Activated naive CD8-positive, alpha-beta T cell treated with anti-CD3 and anti-CD28 coated beads, Interleukin-2, amount 10 ng/mL, durations not matched to agents 7 days and 5 days (primary cell): ENCODE measurements at regions not wholly inside any gene's neighbourhood (a gene's known extent, or its start where the extent isn't known, plus 50 kb on each side); places are given as distances from the start of the nearest gene placed in this dataset.
A peak's percentile ranks its signal among the peaks of the same experiment; 100 is the strongest.

Experiments used
- ATAC-seq: fragments of 150-1000 bp; cut with Tn5 transposase; one replicate; pipeline ENCODE4 v1.10.0; 2021; ENCODE audit warnings: low read depth, moderate library complexity
- POLR2A ChIA-PET: fragments of 350-600 bp; sonication (Branson Sonifier 250); formaldehyde crosslinking; loops from one replicate; lab custom pipeline; 2021; ENCODE audit warnings: antibody characterized with exemption; lab: Charles Lee
- DNase-seq: peaks from one replicate; pipeline ENCODE4 v3.0.0; 2021
- H3K27ac Mint-ChIP-seq: one replicate; pipeline ENCODE4 v1.8.0; 2022; ENCODE audit warnings: mild to moderate bottlenecking, mixed read lengths
- H3K27me3 Mint-ChIP-seq: one replicate; pipeline ENCODE4 v1.8.0; 2022; ENCODE audit warnings: mild to moderate bottlenecking, moderate library complexity, mixed read lengths
- H3K36me3 Mint-ChIP-seq: one replicate; pipeline ENCODE4 v1.8.0; 2021; ENCODE audit warnings: mild to moderate bottlenecking, mixed read lengths
- H3K4me1 Mint-ChIP-seq: one replicate; pipeline ENCODE4 v1.8.0; 2021; ENCODE audit warnings: mixed read lengths
- H3K4me3 Mint-ChIP-seq: one replicate; pipeline ENCODE4 v1.8.0; 2022; ENCODE audit warnings: mild to moderate bottlenecking, moderate library complexity, mixed read lengths
- H3K9me3 Mint-ChIP-seq: one replicate; pipeline ENCODE4 v1.8.0; 2021; ENCODE audit warnings: mixed read lengths

DNA sequence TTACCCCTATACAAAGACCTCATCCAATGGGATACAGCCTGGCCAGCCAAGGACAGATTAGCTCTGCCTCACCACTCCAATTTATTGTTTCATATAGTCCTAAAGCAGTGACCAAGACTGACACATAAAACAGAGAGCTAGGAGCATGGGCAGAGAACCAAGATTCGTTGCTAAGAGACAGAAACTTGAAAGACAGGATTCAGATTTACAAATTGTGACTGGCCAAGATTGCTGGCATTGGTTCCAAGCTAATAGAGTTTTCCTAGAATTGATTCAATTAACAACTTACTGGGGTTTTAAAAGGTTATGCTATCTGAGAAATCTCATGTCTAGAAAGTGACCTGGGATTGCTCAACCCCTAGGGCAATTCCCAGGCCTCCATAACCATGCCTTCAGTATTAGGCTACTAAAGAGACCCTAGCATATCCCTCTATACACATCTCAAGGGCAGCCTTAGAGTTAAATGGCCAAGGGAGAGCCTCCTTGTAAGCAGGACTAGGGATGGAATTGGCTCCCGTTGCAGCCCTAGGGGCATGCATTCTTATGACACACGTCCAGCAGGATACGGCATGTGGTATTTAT is 75.6 kb downstream of the ICOS start:
- Mint-ChIP-seq H3K36me3 (peaks cover 19% of the 10 kb centered on the region), H3K27ac (no peak overlapping the region), H3K4me1 (peaks cover 11% of the 10 kb centered on the region), H3K4me3 (no peak overlapping the region), H3K9me3 (peaks cover 13% of the 10 kb centered on the region), H3K27me3 (no peaks in the 10 kb centered on the region)
- no peak for ATAC-seq
- no peak for DNase-seq
- POLR2A ChIA-PET = no interaction called here

DNA sequence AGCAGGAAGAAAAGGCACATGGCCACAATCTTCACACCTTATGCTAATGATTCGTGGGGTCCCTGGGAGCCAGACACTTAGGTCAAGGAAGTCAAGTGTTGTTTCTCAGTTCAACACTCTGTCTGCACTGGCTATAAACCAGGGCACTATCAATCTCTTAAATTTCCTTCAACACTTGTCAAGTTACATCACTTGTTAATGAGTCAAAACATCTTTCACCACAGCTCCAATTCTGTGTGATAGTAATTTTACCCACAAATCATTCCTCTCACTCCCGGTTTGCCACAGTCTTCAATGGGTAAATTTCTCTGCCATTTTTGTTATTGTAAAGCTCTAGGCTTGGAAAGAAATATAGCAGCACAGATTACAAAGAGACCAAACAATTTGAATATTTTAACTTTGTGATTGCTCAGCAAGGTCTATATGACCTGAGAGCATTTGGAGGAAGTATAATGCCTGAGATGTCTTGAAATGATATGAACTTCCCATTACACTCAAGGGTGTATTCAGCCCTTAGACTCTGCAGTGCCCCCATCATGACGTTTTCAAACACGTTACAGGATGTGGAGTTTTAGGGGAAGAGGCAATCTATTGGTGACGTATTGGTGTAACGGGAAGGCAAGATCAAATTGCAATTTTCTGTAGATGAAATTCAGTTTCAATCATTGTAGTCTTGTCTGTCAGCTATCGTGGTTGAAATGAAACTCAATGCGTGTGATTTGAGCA is 78.7 kb downstream of the ICOS start:
- DNase-seq = no peak
- H3K27ac Mint-ChIP-seq = no peak overlapping the region
- H3K9me3 Mint-ChIP-seq = peaks cover 9% of the 10 kb centered on the region
- POLR2A ChIA-PET = no interaction called here
- H3K27me3 Mint-ChIP-seq = no peaks in the 10 kb centered on the region
- H3K36me3 Mint-ChIP-seq = peaks cover 8% of the 10 kb centered on the region
- peaks cover 10% of the 10 kb centered on the region for H3K4me1 Mint-ChIP-seq
- ATAC-seq = no peak
- no peak overlapping the region for H3K4me3 Mint-ChIP-seq

GRCh38 chr2:204018717-204019116 is 82.2 kb downstream of the ICOS start:
- no peak overlapping the region for H3K27ac Mint-ChIP-seq
- H3K9me3 Mint-ChIP-seq = peaks cover 9% of the 10 kb centered on the region
- no peak for DNase-seq
- H3K36me3 Mint-ChIP-seq = peaks cover 8% of the 10 kb centered on the region
- no peaks in the 10 kb centered on the region for H3K27me3 Mint-ChIP-seq
- no peak overlapping the region for H3K4me3 Mint-ChIP-seq
- no peak for ATAC-seq
- POLR2A ChIA-PET = no interaction called here
- peaks cover 9% of the 10 kb centered on the region for H3K4me1 Mint-ChIP-seq

DNA sequence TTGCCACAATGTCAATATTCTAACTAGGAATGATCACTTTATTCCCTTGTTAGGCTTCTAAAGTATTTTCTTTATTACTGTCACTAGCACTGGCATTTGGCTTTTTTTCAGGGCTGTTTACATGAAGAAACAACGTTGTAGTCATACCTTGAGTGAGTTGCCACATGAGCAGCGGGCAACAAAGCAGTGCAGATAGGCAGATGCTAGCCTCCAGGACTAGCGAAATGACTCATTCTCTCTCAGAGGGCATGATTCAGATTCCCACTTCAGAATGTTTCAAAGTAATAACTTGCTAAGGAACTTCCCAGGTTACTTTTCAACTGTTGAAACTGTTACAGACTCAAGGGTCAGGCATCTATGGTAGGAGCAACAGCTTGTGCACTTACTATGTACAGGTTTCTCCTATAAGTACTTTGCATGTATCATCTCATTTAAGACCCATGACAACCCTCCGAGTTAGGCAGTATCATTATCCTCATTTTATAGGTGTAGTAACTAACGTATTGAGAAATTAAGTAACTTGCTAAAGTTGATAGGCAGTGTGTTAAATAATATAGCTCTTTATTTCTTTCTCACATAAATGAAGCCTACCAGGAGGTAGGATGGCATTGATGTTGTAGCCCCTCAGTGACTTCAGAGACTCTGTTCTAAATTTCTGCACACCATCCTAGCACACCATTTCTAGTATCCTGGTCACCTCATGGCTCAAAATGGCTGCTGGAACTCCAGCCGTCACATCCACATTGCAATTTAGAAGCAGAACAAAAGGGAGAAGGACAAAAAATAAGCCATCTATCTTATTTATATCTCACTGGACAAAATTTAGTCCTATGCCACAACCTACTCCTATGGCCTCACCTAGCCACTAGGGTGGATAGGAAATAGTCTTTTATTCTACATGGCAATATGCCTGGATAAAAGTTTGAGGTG is 83.3 kb downstream of the ICOS start:
- DNase-seq (no peak), ATAC-seq (no peak)
- peaks cover 8% of the 10 kb centered on the region for H3K9me3 Mint-ChIP-seq
- H3K36me3 Mint-ChIP-seq = peaks cover 8% of the 10 kb centered on the region
- H3K27me3 Mint-ChIP-seq = no peaks in the 10 kb centered on the region
- H3K27ac Mint-ChIP-seq = no peak overlapping the region
- POLR2A ChIA-PET = no interaction called here
- peaks cover 12% of the 10 kb centered on the region for H3K4me1 Mint-ChIP-seq
- H3K4me3 Mint-ChIP-seq = no peak overlapping the region

GRCh38 chr2:204021290-204022081 is 84.9 kb downstream of the ICOS start:
- ATAC-seq (no peak), DNase-seq (no peak)
- no peak overlapping the region for H3K4me3 Mint-ChIP-seq
- peaks cover 4% of the 10 kb centered on the region for H3K9me3 Mint-ChIP-seq
- H3K4me1 Mint-ChIP-seq = peaks cover 13% of the 10 kb centered on the region
- peaks cover 5% of the 10 kb centered on the region for H3K36me3 Mint-ChIP-seq
- H3K27ac Mint-ChIP-seq = no peak overlapping the region
- no peaks in the 10 kb centered on the region for H3K27me3 Mint-ChIP-seq
- POLR2A ChIA-PET = no interaction called here

DNA sequence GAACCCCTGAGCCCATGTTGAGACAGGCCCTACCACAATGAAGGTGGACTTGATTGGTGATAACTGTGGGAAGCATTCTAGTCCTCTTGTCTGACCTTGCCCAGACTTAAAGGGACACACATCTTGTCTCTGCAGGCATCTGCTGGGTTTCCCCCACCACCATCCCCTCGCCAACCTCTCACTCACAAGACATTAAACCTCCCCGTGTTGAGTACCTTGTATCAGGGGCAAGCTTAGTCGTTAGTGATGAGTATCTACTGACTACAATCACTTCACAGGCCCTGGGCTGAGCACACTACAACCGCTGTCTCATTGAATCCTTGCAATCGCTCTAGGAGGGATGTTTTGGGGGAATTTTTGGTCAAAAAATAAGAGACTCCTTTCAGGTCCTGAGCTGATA is 86.0 kb downstream of the ICOS start:
- H3K4me3 Mint-ChIP-seq = no peak overlapping the region
- H3K9me3 Mint-ChIP-seq = peaks cover 1% of the 10 kb centered on the region
- H3K27ac Mint-ChIP-seq = no peak overlapping the region
- ATAC-seq = no peak
- no peak for DNase-seq
- H3K4me1 Mint-ChIP-seq = peaks cover 19% of the 10 kb centered on the region
- no peaks in the 10 kb centered on the region for H3K27me3 Mint-ChIP-seq
- peaks cover 3% of the 10 kb centered on the region for H3K36me3 Mint-ChIP-seq
- POLR2A ChIA-PET = interaction anchor here (0.5 kb wide), 1 partner anchor 798 kb away, joined by 4 read pairs; no protein-coding TSS in a partner anchor

DNA sequence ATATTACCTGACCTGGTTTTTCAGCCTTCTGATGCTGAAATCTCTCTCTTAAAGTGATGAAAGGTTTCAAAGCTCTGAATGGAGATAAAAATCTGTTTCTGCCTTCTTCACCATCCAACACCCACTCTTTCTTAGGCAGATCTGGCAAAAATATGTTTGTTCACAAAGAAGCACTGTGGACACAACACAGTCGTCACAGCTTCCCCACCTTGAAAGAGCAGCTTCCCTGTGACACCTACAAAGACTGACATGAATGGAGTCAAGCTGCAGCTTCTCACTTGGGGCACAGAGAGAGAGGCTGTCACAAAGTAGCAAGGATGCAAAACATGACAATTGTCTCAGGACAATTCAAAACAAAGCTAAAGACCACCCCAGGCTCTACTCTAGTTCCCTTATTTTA is 86.5 kb downstream of the ICOS start:
- H3K27ac Mint-ChIP-seq = peak overlapping the region; percentile 30
- ATAC-seq (no peak), DNase-seq (no peak)
- no peaks in the 10 kb centered on the region for H3K27me3 Mint-ChIP-seq
- POLR2A ChIA-PET = no interaction called here
- no peaks in the 10 kb centered on the region for H3K36me3 Mint-ChIP-seq
- H3K4me3 Mint-ChIP-seq = no peak overlapping the region
- peaks cover 19% of the 10 kb centered on the region for H3K4me1 Mint-ChIP-seq
- H3K9me3 Mint-ChIP-seq = peaks cover 1% of the 10 kb centered on the region

DNA sequence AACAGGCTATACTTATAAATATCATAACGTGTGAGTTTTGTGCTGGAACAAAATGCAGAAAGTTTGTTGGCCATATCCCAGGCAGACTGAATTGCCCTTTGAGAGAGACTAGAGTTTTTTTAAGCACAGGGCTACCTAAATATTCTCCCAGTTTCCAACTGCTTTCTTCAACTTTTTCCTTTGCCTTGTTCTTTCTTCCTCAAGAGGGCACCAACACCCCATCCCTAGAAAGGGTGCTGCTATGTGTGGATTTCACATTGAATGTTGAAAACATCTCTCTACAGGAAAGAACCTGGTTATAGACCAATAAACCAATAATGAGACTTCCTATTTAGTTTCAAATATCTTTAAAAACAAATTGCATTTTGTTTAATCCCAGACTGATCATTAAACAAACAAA is 87.9 kb downstream of the ICOS start:
- H3K36me3 Mint-ChIP-seq = peaks cover 1% of the 10 kb centered on the region

GRCh38 chr2:204024906-204025475 is 88.4 kb downstream of the ICOS start:
- Mint-ChIP-seq H3K27me3 (no peaks in the 10 kb centered on the region), H3K9me3 (peaks cover 3% of the 10 kb centered on the region), H3K27ac (no peak overlapping the region), H3K4me1 (peaks cover 12% of the 10 kb centered on the region), H3K36me3 (peaks cover 1% of the 10 kb centered on the region), H3K4me3 (no peak overlapping the region)
- DNase-seq (no peak), ATAC-seq (no peak)
- POLR2A ChIA-PET = no interaction called here

More for the DNA sequence above, 87.9 kb downstream of the ICOS start:
- POLR2A ChIA-PET = no interaction called here
- no peak overlapping the region for H3K4me3 Mint-ChIP-seq
- H3K27ac Mint-ChIP-seq = no peak overlapping the region
- ATAC-seq (no peak), DNase-seq (no peak)
- H3K27me3 Mint-ChIP-seq = no peaks in the 10 kb centered on the region
- H3K4me1 Mint-ChIP-seq = peaks cover 15% of the 10 kb centered on the region
- peaks cover 4% of the 10 kb centered on the region for H3K9me3 Mint-ChIP-seq

DNA sequence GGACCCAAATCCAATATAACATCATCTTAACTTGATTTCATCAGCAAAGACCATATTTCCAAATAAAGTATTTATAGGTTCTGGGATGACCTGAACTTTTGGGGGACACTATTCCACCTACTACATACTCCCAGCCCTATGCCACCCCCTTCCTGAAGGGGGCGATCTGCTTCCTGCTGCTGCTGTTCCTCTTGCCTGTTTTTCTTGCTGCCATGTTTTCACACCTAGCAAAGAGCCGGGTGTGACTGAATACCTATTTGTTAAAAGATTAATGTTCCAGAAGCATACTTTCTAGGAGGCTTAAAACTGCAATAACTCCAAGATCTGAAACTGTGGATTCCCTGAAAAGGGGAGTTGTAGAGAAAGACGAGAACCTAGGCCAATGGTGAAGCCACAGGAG is 89.7 kb downstream of the ICOS start:
- no peaks in the 10 kb centered on the region for H3K27me3 Mint-ChIP-seq
- ATAC-seq (no peak), DNase-seq (no peak)
- peaks cover 12% of the 10 kb centered on the region for H3K4me1 Mint-ChIP-seq
- H3K4me3 Mint-ChIP-seq = no peak overlapping the region
- H3K27ac Mint-ChIP-seq = no peak overlapping the region
- POLR2A ChIA-PET = no interaction called here
- peaks cover 1% of the 10 kb centered on the region for H3K36me3 Mint-ChIP-seq
- H3K9me3 Mint-ChIP-seq = peaks cover 2% of the 10 kb centered on the region

GRCh38 chr2:204027091-204027490 is 90.5 kb downstream of the ICOS start:
- no peak overlapping the region for H3K4me3 Mint-ChIP-seq
- peak; percentile 87 for ATAC-seq
- POLR2A ChIA-PET = no interaction called here

GRCh38 chr2:204030322-204030721 is 93.8 kb downstream of the ICOS start:
- Mint-ChIP-seq H3K27ac (no peak overlapping the region), H3K9me3 (peaks cover 2% of the 10 kb centered on the region), H3K4me1 (peaks cover 8% of the 10 kb centered on the region), H3K4me3 (no peak overlapping the region), H3K27me3 (no peaks in the 10 kb centered on the region), H3K36me3 (peaks cover 1% of the 10 kb centered on the region)
- ATAC-seq (no peak), DNase-seq (no peak)
- POLR2A ChIA-PET = no interaction called here

More at GRCh38 chr2:204027091-204027490, 90.5 kb downstream of the ICOS start:
- Mint-ChIP-seq H3K27ac (no peak overlapping the region), H3K9me3 (peaks cover 2% of the 10 kb centered on the region), H3K4me1 (peaks cover 12% of the 10 kb centered on the region), H3K27me3 (no peaks in the 10 kb centered on the region), H3K36me3 (peaks cover 1% of the 10 kb centered on the region)
- DNase-seq = no peak

GRCh38 chr2:204031056-204031455 is 94.5 kb downstream of the ICOS start:
- POLR2A ChIA-PET = no interaction called here
- Mint-ChIP-seq H3K4me3 (no peak overlapping the region), H3K9me3 (peaks cover 4% of the 10 kb centered on the region), H3K36me3 (peaks cover 3% of the 10 kb centered on the region), H3K27ac (no peak overlapping the region), H3K4me1 (peaks cover 10% of the 10 kb centered on the region), H3K27me3 (no peaks in the 10 kb centered on the region)
- DNase-seq (no peak), ATAC-seq (no peak)
